HG02678 (cell line): ENCODE measurements at regions not wholly inside any gene's neighbourhood (a gene's known extent, or its start where the extent isn't known, plus 50 kb on each side); places are given as distances from the start of the nearest gene placed in this dataset.
A peak's percentile ranks its signal among the peaks of the same experiment; 100 is the strongest.
"Not testable (repeated sequence)": the region's sequence is repeated elsewhere in the genome, so short reads cannot be mapped to it uniquely, and the experiment has no call there.

Source experiments
- ATAC-seq: cut with Tn5 transposase; IDR thresholded peaks from one replicate; pipeline ENCODE4 v1.9.1; 2021; ENCODE audit warnings: mild to moderate bottlenecking, moderate library complexity; ENCODE audit not compliant: unreplicated experiment

- no peak for ATAC-seq
These were observed 238.2 kb upstream of the RBBP8 start for GRCh38 chr18:22694954-22695353.

- ATAC-seq: no peak
These were observed 237.5 kb upstream of the RBBP8 start for GRCh38 chr18:22695674-22696073.

GRCh38 chr18:22697561-22697960 lies 235.6 kb upstream of the RBBP8 start:
- no peak for ATAC-seq

- ATAC-seq: no peak
These were observed 234.4 kb upstream of the RBBP8 start for GRCh38 chr18:22698711-22699110.

- no peak for ATAC-seq
These were observed 233.5 kb upstream of the RBBP8 start for GRCh38 chr18:22699629-22700028.

GRCh38 chr18:22700920-22701319 lies 232.2 kb upstream of the RBBP8 start:
- ATAC-seq: no peak

GRCh38 chr18:22701326-22701725 lies 231.8 kb upstream of the RBBP8 start:
- no peak for ATAC-seq

GRCh38 chr18:22701795-22702194 lies 231.3 kb upstream of the RBBP8 start:
- no peak for ATAC-seq

GRCh38 chr18:22702806-22703205 lies 230.3 kb upstream of the RBBP8 start:
- ATAC-seq: no peak

GRCh38 chr18:22703883-22704585 lies 229.1 kb upstream of the RBBP8 start:
- peak; percentile 82 for ATAC-seq

- no peak for ATAC-seq
These were observed 228.6 kb upstream of the RBBP8 start for GRCh38 chr18:22704586-22704918.

GRCh38 chr18:22705328-22705727 lies 227.8 kb upstream of the RBBP8 start:
- ATAC-seq: no peak

- ATAC-seq: not testable (repeated sequence)
These were observed 227.1 kb upstream of the RBBP8 start for GRCh38 chr18:22706025-22706424.

- no peak for ATAC-seq
These were observed 223.7 kb upstream of the RBBP8 start for GRCh38 chr18:22709288-22710060.

GRCh38 chr18:22710673-22711191 lies 222.4 kb upstream of the RBBP8 start:
- no peak for ATAC-seq

GRCh38 chr18:22711192-22711685 lies 221.9 kb upstream of the RBBP8 start:
- no peak for ATAC-seq

GRCh38 chr18:22713511-22713910 lies 219.6 kb upstream of the RBBP8 start:
- ATAC-seq: no peak

GRCh38 chr18:22717536-22717935 lies 215.6 kb upstream of the RBBP8 start:
- not testable (repeated sequence) for ATAC-seq

GRCh38 chr18:22723221-22723620 lies 209.9 kb upstream of the RBBP8 start:
- ATAC-seq: no peak

GRCh38 chr18:22723773-22724172 lies 209.4 kb upstream of the RBBP8 start:
- no peak for ATAC-seq

- no peak for ATAC-seq
These were observed 206.7 kb upstream of the RBBP8 start for GRCh38 chr18:22726469-22726868.

- ATAC-seq: no peak
These were observed 205.1 kb upstream of the RBBP8 start for GRCh38 chr18:22728016-22728415.
